ENCODE measurements at regions not wholly inside any gene's neighbourhood (a gene's known extent, or its start where the extent isn't known, plus 50 kb on each side); places are given as distances from the start of the nearest gene placed in this dataset.
A peak's percentile ranks its signal among the peaks of the same experiment; 100 is the strongest.

- TF ChIP-seq ZFX (IDR thresholded peaks at IDR 0.05) (no peak), CTCF (conservative IDR thresholded peaks at IDR 0.05) (no peak)
These were observed 1365.7 kb upstream of the C9orf72 start for GRCh38 chr9:28938981-28939380.

GRCh38 chr9:28941856-28942255 is 1368.6 kb upstream of the C9orf72 start:
- TF ChIP-seq ZFX (IDR thresholded peaks at IDR 0.05) (no peak), CTCF (conservative IDR thresholded peaks at IDR 0.05) (no peak)
- H3K27ac ChIP-seq: no peak overlapping the region

More at GRCh38 chr9:28938981-28939380, 1365.7 kb upstream of the C9orf72 start:
- H3K27ac ChIP-seq: no peak overlapping the region

DNA sequence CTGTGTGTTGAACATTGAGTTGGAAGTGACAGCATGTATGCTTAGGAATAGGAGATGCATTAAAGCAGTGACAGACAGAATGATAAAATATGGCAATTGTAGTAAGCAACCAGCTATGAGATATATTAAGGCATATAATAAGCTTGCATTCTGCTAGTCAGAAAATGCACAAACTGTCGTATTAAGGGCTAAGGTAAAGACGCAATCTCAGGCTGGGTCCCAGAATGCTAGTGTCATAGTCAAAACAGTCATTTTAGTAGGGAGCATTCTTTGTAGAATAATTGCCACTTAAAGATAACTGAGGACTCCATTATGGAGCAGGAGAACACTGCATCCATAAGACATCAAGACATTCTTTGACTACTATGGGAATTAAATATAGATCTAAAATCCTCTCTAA is 1369.7 kb upstream of the C9orf72 start:
- no peak overlapping the region for H3K27ac ChIP-seq
- TF ChIP-seq CTCF (conservative IDR thresholded peaks at IDR 0.05) (no peak), ZFX (IDR thresholded peaks at IDR 0.05) (no peak)

DNA sequence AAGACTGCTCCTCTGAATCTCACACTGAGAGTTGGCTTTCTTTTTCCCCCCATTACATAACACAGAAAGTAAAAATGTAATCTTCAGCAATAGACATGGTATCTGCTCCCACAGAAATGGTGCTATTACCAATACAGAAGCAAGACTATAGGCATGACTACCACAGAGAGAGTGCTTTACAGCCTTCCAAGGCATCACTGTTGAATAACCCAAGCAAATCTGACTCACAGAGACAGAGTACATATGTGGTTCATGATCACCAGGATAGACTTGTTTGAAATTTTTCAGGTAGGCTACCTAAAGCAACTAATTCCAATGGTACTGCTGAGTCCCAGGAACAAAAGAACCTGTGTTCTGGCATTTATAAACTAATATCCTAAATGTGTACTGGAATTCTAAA is 1373.4 kb upstream of the C9orf72 start:
- H3K27ac ChIP-seq: no peak overlapping the region
- no peak for TF ChIP-seq ZFX (IDR thresholded peaks at IDR 0.05)
- no peak for TF ChIP-seq CTCF (conservative IDR thresholded peaks at IDR 0.05)

DNA sequence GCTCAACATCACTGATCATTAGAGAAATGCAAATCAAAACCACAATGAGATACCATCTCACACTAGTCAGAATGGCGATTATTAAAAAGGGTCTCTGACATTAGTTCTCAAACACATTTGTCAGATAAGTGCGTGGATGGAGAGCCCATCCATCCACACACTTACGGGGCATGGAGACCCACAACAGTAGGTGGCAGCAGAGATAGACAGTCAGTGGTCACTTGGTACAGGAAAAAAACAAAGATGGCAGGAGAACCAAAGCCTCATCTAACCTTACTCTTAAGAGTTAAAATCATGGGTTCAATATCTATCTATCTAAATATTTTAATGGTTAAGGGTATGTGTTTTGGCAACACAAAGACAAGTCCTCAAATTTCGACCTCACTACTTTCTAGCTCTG is 1378.7 kb upstream of the C9orf72 start:
- no peak overlapping the region for H3K27ac ChIP-seq
- TF ChIP-seq CTCF (conservative IDR thresholded peaks at IDR 0.05) (peak; percentile 50), ZFX (IDR thresholded peaks at IDR 0.05) (no peak)

DNA sequence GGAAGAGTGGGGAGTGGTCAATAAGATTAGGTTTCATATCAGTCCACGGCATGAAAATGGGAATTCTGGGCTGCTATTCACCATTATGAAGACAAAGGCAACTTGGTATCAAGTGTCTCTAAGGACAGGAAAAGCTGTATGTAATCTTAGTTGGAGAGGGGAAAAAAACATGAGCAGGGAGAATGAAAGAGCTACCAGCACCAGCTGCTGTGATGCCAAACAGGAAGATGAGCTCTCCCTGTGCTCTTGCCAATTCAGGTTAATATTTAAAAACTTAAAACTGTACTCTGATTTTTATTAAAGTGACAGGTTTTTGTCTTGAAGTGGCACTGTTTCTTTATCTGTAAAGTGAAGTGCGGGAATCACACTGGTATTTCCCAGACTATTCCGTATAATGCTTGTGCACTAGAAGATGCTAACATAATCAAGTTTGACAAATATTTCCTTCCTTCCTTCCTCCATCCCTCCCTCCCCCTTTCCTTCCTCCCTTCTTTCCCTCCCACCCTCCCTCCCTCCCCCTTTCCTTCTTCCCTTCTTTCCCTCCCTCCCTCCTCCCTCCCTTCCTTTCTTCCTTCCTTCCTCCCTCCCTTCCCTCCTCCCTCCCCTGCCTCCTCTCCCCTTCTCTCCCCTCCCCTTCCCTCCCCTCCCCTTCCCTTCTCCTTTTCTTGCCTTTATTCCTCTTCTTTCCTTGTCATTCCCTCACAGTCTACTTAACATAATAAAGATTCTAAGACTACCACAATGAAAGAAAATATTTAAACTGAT is 1383.0 kb upstream of the C9orf72 start:
- TF ChIP-seq CTCF (conservative IDR thresholded peaks at IDR 0.05) (no peak), ZFX (IDR thresholded peaks at IDR 0.05) (no peak)
- H3K27ac ChIP-seq: no peak overlapping the region

DNA sequence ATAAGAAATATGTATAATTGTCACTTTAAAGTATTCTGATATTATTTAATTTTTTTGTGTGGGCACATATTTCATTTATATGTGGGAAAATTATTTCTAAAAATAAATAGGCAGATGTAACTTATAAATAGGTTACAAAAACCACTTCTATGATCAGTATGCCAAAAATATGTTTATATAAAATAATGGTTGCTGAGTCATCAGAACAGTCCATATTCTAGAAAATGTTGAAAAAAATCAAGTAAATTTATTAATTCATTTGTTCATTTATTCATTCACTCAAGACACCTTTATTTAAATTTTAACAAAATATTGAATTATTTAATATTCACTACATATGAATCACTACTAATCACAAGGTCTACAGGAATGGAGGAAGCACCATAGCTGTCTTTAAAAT is 1387.3 kb upstream of the C9orf72 start:
- H3K27ac ChIP-seq: no peak overlapping the region

More for the DNA sequence above, 1387.3 kb upstream of the C9orf72 start:
- no peak for TF ChIP-seq CTCF (conservative IDR thresholded peaks at IDR 0.05)
- TF ChIP-seq ZFX (IDR thresholded peaks at IDR 0.05): no peak

Data from C4-2B (cell line).